Activated T-cell treated with anti-CD3 and anti-CD28 coated beads, Interleukin-2, amount 50 U/mL, for 24 hours (primary cell): ENCODE measurements at regions not wholly inside any gene's neighbourhood (a gene's known extent, or its start where the extent isn't known, plus 50 kb on each side); places are given as distances from the start of the nearest gene placed in this dataset.
"Not testable (repeated sequence)": the region's sequence is repeated elsewhere in the genome, so short reads cannot be mapped to it uniquely, and the experiment has no call there.

Experiments used
- DNase-seq: peaks from one replicate; pipeline ENCODE4 v3.0.0-alpha.2; 2020
- H3K27ac Mint-ChIP-seq: 2 replicates; pipeline ENCODE4 v1.8.0; 2020; ENCODE audit warnings: mild to moderate bottlenecking, mixed read lengths
- H3K27me3 Mint-ChIP-seq: 2 replicates; pipeline ENCODE4 v1.8.0; 2020; ENCODE audit warnings: mixed read lengths
- H3K36me3 Mint-ChIP-seq: 2 replicates; pipeline ENCODE4 v1.8.0; 2020; ENCODE audit warnings: low read depth, mixed read lengths
- H3K4me1 Mint-ChIP-seq: 2 replicates; pipeline ENCODE4 v1.8.0; 2020; ENCODE audit warnings: low read depth, mixed read lengths
- H3K4me3 Mint-ChIP-seq: 2 replicates; pipeline ENCODE4 v1.8.0; 2020; ENCODE audit warnings: mild to moderate bottlenecking, moderate library complexity, mixed read lengths
- H3K9me3 Mint-ChIP-seq: 2 replicates; pipeline ENCODE4 v1.8.0; 2020; ENCODE audit warnings: mixed read lengths

DNA sequence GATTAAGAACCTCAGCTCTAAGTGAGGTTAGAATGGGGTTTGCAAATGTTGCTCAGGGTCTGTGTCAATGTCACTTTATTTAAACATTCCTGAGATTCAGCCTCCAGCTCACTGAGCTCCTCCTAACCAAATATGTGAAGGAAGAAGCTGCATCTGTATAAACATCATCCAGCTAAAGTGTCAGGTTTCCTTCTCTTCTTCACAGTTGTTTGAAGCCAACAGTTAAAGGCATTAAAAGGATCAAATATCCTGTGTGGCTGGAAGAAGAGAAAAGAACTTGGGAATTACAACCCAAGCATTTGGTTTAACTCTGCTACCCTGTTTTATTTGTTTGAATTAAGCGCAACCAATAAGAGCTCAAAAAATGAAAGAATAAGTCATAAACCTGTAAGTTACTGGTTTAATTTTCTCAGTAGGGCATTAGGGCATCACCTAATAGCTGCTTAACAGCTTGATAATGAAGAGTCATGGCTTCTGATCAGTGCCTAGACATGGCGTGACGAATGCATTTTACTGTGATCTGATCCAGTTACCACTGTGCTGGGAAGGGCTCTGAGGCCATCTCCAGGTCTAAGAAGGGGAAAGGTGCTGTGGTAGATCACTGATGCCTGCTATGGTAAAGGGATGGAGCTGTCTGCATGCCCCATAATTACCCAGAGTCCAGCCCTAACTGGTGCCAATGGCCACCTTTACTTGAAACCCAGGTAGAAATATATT lies 165.7 kb upstream of the TSC22D2 start:
- no peak for DNase-seq
- H3K9me3 Mint-ChIP-seq, result no peaks in the 10 kb centered on the region
- H3K27ac Mint-ChIP-seq, result no peak overlapping the region
- no peak overlapping the region for H3K4me3 Mint-ChIP-seq
- H3K36me3 Mint-ChIP-seq, result no peaks in the 10 kb centered on the region
- H3K4me1 Mint-ChIP-seq, result no peaks in the 10 kb centered on the region
- peaks cover 36% of the 10 kb centered on the region for H3K27me3 Mint-ChIP-seq

DNA sequence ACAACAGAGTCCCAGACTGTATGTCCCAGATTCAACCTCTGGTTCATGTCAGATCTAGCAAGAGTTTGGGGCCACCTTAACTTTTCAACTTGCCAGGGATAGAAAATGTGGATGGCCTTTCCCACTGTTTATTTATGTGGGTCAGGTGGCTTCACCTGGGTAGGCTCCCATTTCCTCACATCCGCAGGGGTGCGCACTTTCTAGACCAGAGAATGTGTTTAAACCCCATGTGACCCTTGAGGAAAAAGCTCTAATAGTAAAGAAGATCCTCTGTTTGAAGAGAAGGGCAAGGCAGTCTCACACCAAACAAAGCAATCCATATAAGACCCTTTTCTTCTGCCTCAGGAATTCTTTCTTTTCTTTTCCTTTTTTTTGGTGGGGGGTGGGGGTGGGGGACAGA lies 167.2 kb upstream of the TSC22D2 start:
- Mint-ChIP-seq H3K27me3 (peaks cover 31% of the 10 kb centered on the region), H3K36me3 (no peaks in the 10 kb centered on the region), H3K4me1 (no peaks in the 10 kb centered on the region), H3K4me3 (no peak overlapping the region), H3K9me3 (no peaks in the 10 kb centered on the region), H3K27ac (no peak overlapping the region)
- DNase-seq, result no peak

DNA sequence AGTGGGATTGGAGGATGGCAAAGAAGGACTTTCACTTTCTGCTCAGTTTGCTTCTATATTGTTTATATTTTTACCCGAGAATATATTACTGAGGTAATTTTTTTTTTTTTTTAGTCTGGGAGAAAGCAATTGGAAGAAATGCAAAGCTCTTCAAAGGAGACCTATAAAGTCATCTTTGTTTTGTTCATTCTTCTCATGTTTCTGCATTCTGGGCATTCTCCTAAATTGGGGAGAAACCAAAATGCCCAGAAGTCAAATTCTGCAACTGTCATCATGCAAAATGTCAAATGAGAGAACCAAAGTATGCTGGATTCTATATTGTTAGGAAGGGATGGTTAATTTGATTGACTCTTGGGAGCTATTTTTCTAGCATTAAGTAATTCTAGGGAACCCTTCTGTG lies 168.3 kb upstream of the TSC22D2 start:
- H3K9me3 Mint-ChIP-seq, result no peaks in the 10 kb centered on the region
- H3K36me3 Mint-ChIP-seq, result no peaks in the 10 kb centered on the region
- no peak overlapping the region for H3K27ac Mint-ChIP-seq
- no peak for DNase-seq
- no peaks in the 10 kb centered on the region for H3K4me1 Mint-ChIP-seq
- no peak overlapping the region for H3K4me3 Mint-ChIP-seq
- H3K27me3 Mint-ChIP-seq, result peaks cover 21% of the 10 kb centered on the region

DNA sequence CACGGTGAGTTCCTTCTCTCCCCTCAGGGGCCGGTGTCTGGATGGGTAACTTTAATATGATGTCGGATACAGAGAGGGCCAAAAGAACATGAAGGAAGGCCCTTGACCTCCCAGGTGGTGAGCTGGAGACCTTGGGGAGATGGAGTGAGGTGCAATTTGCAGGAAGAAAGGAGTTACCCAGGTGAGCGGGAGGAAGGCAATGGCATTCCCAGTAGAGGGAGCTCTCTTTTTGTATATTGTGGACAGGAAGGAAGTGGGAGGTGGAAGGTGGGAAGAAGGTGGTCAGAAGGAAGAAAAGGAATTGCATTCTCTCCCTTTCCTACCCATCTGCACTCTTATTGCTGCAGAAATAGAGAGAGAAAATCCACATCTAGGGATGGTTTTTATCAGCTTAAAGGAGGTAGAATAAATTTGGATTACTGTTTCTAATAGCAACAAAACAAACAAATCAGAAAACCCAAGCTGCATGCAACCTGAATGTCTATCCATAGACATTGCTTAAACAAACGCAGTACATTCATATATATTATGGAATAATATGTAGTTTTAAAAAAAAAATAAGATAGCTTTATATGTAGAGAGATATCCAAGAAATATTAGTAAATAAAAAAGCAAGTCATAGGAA lies 169.0 kb upstream of the TSC22D2 start:
- H3K27me3 Mint-ChIP-seq, result peaks cover 18% of the 10 kb centered on the region
- no peak for DNase-seq
- no peaks in the 10 kb centered on the region for H3K36me3 Mint-ChIP-seq

DNA sequence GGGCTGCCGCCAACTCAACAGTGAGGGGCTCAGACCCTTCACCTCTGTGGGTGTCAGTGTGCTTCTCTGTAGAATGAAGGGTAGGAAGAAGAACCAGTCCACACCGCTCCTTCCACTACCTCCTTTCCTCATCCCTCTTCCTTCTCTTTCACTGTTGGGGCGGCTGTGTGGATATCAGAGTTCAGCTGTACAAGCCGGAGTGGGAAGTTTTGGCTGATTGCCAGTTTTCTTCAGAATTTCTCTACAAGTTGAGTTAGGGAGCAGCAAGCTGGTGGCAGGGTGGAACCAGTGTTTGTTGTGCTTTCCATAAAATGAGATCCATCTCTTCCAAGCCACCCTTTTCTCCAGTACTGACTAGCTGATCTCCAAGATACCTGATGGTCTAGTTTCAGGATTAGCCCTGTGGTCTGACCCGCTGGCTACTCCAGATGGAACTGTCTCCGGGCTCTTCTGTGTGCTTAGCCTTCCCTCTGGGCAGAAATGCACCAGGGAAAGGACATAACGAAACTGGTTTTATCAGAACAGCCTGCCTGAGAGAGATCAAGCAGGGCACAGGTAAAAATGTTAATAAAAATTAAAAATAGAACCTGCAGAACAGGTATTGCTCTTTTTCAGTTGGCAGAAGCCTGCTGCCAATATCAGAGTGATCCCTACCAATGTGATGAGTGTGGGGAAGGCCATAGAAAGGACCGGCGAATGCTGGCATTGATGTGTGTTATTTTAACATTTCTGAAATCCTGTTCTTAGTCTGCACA lies 169.9 kb upstream of the TSC22D2 start:
- Mint-ChIP-seq H3K9me3 (no peaks in the 10 kb centered on the region), H3K27me3 (peaks cover 9% of the 10 kb centered on the region), H3K27ac (no peak overlapping the region), H3K4me1 (no peaks in the 10 kb centered on the region), H3K4me3 (no peak overlapping the region), H3K36me3 (no peaks in the 10 kb centered on the region)
- DNase-seq, result no peak

More for the DNA sequence above, 169.0 kb upstream of the TSC22D2 start:
- Mint-ChIP-seq H3K9me3 (no peaks in the 10 kb centered on the region), H3K4me3 (no peak overlapping the region), H3K4me1 (no peaks in the 10 kb centered on the region), H3K27ac (no peak overlapping the region)

DNA sequence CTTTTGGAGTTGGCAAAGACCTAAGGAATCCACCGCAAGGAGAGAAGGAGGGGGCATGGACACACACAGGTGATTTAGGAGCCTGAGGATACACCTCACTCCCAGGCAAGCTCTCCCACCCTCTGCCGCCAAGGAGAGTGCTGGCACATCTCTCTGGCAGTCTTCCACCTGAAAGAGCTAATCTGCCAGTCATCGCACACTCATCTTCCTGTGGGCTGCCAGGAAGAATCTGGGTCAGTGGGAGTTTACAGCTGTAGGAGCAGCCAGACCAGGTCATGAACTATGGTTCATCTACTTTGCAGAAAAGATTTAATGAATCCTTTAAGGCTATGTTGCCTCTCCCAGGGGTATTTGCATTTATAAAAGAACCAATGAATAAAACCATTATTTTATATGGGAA lies 170.6 kb upstream of the TSC22D2 start:
- Mint-ChIP-seq H3K4me1 (no peaks in the 10 kb centered on the region), H3K36me3 (no peaks in the 10 kb centered on the region), H3K9me3 (no peaks in the 10 kb centered on the region), H3K27ac (no peak overlapping the region), H3K4me3 (no peak overlapping the region), H3K27me3 (peaks cover 5% of the 10 kb centered on the region)
- DNase-seq, result no peak

DNA sequence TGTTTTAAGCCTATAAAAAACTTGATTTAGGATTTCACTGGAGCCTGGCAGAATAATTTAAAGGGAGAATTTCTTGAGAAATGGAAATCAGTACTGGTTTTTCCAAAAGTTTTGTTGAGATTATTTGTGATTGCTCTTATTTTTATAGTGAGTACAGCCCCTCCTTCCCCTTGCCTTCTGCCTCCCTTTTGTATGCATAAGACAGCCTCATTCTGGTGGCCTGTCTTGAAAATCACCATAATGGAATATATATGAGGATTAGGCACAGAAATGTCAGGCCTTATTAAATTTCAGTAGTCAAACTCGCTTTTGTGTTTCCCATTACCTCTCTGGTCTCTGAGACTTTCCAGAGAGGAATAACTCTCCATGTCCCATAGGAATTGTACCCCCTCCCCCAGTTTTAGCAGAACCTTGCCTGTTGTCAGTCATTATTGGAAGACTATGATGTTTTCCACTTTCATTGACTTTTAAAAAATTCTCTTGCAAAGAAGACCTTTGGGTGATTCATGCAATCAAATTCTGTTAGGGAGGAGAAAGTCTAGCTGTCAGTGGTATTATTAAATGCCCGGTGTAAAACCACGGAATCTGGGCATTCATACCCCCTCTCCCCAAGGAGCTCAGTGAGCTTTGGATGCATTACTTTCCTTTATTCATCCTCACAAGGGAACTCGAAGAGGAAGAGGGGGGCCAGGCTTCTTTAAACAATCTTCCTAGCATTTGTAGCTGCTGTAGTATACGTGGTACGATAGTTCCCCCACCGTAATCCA lies 171.6 kb upstream of the TSC22D2 start:
- Mint-ChIP-seq H3K27ac (no peak overlapping the region), H3K4me3 (no peak overlapping the region), H3K27me3 (peaks cover 4% of the 10 kb centered on the region), H3K9me3 (no peaks in the 10 kb centered on the region), H3K4me1 (no peaks in the 10 kb centered on the region), H3K36me3 (no peaks in the 10 kb centered on the region)
- no peak for DNase-seq

DNA sequence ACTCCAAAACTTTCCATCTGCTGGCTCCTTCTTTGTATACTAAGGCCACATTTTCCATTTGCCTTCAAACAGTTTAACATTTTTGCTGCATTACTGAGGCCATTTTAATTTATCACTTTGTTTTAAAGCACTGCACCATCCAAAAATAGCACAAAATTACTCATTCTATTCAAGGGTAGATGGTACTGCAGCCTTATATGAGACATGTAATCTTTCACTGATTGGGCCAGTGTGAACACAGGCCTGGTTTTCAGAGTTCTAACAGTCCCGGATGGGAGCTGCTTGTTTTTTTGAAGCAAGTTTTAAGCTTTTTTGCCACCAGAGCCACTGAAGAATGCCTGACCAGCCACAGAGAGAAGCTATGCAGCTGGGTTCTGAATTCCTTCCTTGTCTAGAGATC lies 172.3 kb upstream of the TSC22D2 start:
- Mint-ChIP-seq H3K9me3 (no peaks in the 10 kb centered on the region), H3K27me3 (peaks cover 4% of the 10 kb centered on the region), H3K4me1 (no peaks in the 10 kb centered on the region), H3K27ac (no peak overlapping the region), H3K4me3 (no peak overlapping the region), H3K36me3 (no peaks in the 10 kb centered on the region)
- no peak for DNase-seq

DNA sequence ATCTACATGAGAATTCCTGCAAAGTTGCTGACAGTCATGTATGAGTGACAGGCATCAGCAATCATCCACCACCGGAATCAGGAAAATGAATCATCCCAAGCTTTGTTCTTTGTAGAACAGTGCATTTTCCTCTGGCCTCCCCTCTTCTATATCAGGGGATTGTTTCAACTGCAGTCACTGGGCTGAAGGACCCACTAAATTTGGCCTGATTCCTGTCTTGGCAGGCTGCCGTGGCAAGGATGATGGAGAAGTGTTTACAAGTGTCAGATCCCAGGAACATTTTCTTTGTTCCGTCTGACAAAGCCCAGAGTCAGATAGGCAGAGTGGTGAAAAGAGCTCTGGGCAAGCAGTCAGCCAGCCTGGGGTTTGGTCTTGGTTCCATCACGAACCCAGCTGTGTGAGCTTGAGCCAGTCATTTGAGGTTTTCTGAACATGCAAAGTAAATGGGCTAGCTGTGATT lies 175.1 kb upstream of the TSC22D2 start:
- Mint-ChIP-seq H3K27me3 (no peaks in the 10 kb centered on the region), H3K4me3 (no peak overlapping the region), H3K36me3 (no peaks in the 10 kb centered on the region), H3K27ac (no peak overlapping the region), H3K4me1 (no peaks in the 10 kb centered on the region), H3K9me3 (no peaks in the 10 kb centered on the region)
- DNase-seq, result no peak

DNA sequence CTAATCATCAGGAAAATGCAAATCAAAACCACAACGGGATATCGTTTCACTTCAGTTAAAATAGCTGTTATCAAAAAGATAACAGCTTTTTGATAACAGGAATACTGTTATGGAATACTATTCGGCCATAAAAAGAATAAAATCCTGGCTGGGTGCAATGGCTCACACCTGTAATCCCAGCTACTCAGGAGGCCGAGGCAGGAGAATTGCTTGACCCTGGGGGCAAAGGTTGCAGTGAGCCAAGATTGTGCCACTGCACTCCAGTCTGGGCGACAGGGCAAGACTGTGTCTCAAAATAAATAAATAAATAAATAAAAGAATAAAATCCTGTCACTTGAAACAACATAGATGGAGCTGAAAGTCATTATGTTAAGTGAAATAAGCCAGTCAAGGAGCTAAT lies 178.1 kb upstream of the TSC22D2 start:
- Mint-ChIP-seq H3K9me3 (no peaks in the 10 kb centered on the region), H3K4me1 (no peaks in the 10 kb centered on the region), H3K4me3 (no peak overlapping the region), H3K36me3 (no peaks in the 10 kb centered on the region), H3K27me3 (peaks cover 11% of the 10 kb centered on the region), H3K27ac (no peak overlapping the region)
- DNase-seq, result no peak

DNA sequence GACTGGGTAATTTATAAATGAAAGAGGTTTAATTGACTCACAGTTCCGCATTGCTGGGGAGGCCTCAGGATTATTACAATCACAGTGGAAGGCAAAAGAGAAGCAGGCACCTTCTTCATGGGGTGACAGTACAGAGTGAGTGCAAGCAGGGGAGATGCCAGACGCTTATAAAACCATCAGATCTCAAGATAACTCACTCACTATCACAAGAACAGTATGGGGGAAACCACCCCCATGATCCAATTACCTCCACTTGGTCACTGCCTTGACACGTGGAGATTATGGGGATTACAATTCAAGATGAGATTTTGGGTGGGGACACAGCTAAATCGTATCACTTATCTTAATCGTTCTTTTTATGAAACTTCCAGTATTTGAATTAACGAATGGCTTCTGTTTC lies 179.5 kb upstream of the TSC22D2 start:
- not testable (repeated sequence) for H3K4me1 Mint-ChIP-seq, H3K4me3 Mint-ChIP-seq, H3K27ac Mint-ChIP-seq, H3K36me3 Mint-ChIP-seq, DNase-seq, H3K9me3 Mint-ChIP-seq
- peaks cover 23% of the 10 kb centered on the region for H3K27me3 Mint-ChIP-seq

DNA sequence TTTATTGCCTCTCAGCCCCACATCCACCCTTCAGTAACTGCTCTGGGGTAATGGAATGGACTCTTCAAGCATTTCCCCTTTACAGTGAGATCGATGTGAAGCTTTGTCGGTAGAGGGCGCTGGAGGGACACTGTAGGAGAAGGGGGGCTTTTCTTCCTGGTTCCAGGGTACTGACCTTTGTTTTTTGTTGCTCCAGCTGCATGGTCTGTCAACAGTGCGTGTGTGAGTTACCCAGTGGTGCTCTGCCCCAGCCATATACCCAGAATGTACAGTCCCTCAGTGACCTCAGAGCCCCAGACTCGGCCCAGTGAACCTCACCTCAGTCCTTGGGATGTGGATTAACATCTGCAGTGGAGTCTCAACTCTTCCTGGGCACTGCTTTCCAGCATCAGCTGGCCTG lies 180.3 kb upstream of the TSC22D2 start:
- DNase-seq, result no peak
- H3K27ac Mint-ChIP-seq, result no peak overlapping the region
- H3K36me3 Mint-ChIP-seq, result no peaks in the 10 kb centered on the region
- peaks cover 27% of the 10 kb centered on the region for H3K27me3 Mint-ChIP-seq
- H3K4me3 Mint-ChIP-seq, result no peak overlapping the region
- H3K4me1 Mint-ChIP-seq, result no peaks in the 10 kb centered on the region
- H3K9me3 Mint-ChIP-seq, result no peaks in the 10 kb centered on the region

DNA sequence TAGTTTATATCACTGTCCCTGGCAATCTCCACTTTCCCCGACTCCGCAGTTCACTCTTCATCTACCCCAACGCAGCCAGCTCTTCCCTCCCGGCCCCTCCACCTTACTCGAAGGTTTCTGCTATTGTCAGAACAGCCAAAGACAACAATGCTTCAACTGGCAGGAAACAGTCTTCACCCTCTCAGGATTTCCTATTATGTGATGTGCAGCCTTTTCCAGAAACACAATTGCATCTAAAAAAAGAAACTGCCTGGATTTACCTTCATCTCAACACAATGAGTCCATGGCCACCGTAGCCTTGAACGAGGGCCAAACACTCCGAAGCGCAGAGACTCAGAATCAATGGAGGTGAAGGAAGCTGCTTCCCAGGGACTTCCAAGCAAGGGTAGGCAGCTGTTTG lies 182.1 kb upstream of the TSC22D2 start:
- Mint-ChIP-seq H3K27ac (no peak overlapping the region), H3K36me3 (no peaks in the 10 kb centered on the region), H3K4me1 (peaks cover 2% of the 10 kb centered on the region), H3K27me3 (peaks cover 45% of the 10 kb centered on the region), H3K9me3 (no peaks in the 10 kb centered on the region), H3K4me3 (no peak overlapping the region)
- DNase-seq, result no peak

DNA sequence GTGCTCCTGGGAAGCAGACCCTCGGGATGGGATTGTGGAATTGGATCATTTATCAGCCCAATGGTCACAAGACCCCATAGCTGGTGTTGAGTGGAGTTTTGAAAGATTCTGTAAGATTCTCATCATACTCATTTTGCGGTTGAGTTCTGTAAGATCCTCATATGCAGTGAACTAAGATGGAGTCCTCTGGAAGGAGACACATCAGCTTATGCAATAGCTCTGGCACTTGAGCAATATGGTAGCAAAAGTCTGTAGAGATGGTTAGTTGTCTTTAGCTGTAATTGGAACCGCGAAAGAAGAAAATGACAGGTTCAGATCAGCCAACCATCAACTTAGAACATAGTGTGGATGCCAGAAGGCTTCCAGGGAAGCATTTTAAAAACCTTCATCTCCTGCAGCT lies 184.5 kb upstream of the TSC22D2 start:
- no peak overlapping the region for H3K4me3 Mint-ChIP-seq
- H3K27ac Mint-ChIP-seq, result no peak overlapping the region
- H3K27me3 Mint-ChIP-seq, result peaks cover 54% of the 10 kb centered on the region
- H3K9me3 Mint-ChIP-seq, result no peaks in the 10 kb centered on the region
- no peaks in the 10 kb centered on the region for H3K36me3 Mint-ChIP-seq
- peaks cover 2% of the 10 kb centered on the region for H3K4me1 Mint-ChIP-seq
- DNase-seq, result no peak
